NT2/D1 (cell line): ENCODE measurements at regions not wholly inside any gene's neighbourhood (a gene's known extent, or its start where the extent isn't known, plus 50 kb on each side); places are given as distances from the start of the nearest gene placed in this dataset.

Experiments used
- SUZ12 ChIP-seq: IDR thresholded peaks from 2 replicates; pipeline ENCODE4 v1.6.1; 2011; ENCODE audit not compliant: insufficient read length, insufficient read depth; ENCODE audit errors: extremely low read depth
- YY1 ChIP-seq: IDR thresholded peaks from 2 replicates; pipeline ENCODE4 v1.6.1; 2011; ENCODE audit not compliant: insufficient read length, insufficient read depth

GRCh38 chr2:192277494-192278109 lies 82.9 kb upstream of the TMEFF2 start:
- TF ChIP-seq YY1 (no peak), SUZ12 (no peak)
